ENCODE measurements at regions not wholly inside any gene's neighbourhood (a gene's known extent, or its start where the extent isn't known, plus 50 kb on each side); places are given as distances from the start of the nearest gene placed in this dataset.
"Not testable (repeated sequence)": the region's sequence is repeated elsewhere in the genome, so short reads cannot be mapped to it uniquely, and the experiment has no call there.

DNA sequence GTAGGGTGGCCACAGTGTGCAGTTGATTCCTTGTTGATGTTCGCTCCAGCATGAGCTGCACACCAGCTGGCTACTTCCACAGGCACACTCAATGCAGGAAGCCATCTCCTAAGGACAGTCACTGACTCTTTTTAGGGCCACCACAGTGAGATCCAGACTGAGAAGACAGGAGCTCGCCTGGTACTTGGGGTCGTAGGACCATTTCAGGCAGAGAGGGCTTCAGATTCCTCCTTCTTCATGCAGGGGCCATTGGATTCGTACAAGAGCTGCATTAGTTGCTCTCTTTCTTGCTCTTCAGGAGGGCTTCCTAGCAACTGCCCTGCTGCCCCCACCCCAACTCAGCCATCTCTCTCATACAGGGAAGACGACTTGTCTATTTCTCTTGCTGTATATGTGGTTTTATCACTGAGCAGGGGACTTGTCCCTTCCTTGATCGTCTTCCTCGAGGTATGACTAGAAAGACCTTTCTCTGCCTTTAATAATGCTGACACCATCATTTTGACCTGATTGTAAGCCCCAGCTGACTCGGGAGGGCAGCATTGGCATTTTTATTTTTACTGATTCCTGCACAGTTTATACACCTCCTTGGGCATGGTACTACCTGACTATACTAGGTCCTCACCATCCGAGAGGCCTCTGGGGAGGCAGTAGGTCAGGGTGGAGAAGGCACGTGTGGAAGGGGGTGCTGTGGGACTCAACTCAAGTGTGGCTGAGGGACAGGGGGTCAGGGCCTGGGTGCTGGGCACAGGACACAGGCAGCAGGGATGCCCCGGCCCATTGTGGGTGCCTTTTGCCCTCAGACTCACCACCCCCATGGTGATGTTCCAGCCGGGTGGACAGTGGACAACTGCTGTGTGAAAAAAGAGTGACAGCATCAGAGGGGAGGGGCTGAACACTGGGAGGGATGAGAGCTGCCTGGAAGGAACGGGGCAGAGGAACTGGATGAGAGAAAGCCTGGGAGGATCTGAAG lies 136.7 kb upstream of the ZNF746 start:
- no peak for FAIRE-seq

DNA sequence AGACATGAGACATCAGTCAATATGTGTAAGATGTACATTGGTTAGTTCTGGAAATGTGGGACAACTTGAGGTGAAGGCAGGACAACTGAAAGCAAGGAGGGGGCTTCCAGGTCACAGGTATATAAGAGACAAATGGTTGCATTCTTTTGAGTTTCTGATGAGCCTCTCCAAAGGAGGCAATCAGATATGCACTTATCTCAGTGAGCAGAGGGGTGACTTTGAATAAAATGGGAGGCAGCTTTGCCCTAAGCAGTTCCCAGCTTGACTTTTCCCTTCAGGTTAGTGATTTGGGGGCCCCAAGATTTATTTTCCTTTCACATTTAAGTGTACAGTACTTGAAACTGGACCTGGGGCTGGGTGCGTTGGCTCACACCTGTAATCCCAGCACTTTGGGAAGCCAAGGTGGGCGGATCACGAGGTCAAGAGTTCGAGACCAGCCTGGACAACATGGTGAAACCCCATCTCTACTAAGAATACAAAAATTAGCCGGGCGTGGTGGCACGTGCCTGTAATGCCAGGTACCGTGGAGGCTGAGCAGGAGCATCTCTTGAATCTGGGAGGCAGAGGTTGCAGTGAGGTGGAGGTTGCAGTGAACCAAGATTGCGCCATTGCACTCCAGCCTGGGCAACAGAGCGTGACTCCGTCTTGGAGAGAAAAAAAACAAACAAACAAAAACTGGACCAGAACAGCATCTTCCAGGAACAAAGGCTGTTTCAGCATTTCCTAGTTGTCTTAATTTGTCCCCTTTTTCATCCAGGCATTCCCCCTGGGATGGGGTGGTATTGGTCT lies 130.9 kb upstream of the ZNF746 start:
- not testable (repeated sequence) for FAIRE-seq

DNA sequence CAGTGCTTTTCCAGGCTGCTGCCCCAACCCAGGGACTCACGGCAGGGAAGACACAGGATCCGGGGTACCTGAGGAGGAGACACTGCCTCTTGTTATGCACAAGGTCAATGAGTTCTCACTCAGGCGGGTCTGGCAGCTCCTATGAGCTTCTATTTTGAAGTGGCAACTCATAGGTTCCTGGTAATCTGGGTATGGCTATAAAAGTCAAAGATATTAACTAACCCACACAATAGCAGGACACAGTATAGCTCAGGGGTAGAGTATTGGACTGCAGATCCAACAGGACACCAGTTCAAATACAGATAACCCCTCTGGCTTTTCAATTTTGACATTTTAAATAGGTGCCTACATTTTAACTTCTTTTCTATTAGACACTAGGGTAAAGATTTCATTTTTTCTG lies 130.3 kb upstream of the ZNF746 start:
- no peak for FAIRE-seq

DNA sequence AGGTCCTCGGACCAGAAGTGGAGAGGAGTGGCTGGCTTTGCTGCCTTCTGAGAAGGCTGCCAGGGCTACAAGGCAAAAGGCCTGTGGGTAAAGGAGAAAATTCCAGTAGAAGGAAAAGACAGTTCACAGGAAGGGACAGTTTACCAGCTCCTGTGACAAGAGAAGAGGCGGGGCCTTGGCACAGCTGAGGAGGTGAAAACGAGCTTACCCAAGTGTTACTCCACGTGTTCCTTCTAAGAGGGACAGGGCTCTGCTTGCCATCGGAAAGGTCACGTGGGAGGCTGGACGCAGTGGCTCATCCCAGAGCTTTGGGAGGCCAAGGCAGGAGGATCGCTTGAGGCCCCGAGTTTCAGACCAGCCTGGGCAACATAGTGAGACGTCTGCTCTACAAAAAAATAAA lies 129.4 kb upstream of the ZNF746 start:
- FAIRE-seq = no peak

DNA sequence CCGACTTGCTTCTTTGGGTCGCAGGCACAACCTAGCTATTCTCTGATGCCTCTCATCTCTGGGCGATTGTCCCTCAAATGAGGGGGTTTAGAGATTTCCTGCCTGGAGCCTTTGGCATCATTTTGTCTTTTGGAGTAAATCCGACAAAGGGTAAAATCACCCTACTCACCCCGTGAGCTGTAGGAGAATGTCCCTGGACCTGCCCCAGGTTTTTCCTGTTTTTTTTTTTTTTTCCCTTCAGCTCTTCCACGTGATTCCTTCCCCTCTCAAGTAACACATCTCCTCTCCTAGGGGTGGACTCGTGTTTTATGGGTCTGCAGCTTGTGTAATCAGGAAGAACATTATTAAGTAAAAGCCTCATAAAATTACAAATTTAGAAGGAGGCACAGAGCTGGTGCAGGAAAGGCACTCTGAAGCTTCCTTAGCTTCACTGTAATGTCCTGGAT lies 128.4 kb upstream of the ZNF746 start:
- no peak for FAIRE-seq

DNA sequence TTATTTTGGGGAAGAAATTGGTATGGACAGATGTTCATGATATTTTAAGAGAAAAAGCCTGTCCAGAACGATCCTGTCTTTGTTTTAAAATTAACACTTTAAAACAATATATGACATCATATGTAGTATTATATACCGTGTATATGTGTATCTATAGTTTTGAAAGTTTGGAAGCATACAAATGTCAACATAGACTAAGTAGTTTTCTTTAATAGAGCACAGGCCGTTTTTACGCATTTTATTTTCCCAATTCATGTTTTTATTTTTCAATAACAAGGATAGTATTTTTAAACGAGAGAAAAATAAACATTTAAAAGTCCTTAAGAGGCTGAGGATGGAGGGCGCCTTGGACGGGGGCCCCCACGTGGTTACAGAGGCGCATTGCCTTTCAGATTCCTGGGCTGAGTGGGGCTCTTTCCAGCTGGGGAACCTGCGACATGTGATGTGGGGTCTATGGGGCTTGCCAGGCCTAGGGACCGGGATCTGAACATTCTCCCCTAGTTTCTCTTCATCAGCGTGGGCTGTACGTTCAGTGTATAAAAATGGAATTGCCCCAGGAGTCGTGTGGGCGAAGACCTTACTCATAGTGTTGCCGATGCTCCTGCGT lies 127.8 kb upstream of the ZNF746 start:
- FAIRE-seq = no peak

DNA sequence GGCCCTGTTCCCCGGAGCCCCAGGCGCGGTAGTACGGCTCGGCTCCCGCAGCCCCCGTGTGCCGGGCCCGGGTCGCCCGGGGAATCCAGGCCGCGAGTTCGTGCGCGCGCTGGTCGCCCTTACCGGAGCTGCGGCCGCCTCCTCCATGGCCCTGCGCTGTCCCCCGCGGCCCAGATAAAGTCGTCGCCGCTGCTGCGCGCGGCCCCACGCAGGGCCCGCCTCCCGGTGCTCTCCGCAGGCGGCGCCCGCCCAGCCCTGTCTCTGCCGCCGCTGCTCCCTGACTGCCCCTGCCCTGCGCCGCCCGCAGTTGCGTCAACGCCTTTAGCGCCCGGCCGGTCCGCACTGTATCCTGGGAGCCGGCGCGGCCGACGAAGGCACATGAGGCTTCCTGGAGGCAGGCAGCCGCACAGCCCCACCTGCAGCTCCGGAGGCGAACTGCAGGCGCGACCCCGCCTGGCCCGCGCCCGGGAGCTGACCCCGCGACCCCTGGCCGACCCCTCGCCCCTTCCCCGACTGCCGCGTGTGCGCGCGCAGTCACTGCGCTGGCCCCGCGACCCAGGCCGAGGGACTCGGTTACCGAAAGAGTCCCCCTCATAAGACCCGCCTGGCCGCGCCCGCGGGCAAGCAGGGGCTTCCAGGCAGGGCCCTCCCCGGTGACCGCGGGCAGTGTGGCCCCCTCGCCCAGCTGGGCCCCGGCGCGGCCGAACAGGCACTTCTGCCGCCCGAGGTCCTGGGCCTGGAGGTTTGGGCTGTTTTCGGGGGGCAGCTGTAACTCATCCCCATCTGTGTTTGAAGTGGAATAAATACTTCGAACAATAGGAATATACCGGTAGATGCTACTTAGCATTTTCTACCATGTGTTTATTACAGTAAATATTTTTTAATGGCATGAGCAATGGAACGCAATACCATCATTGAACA lies 127.1 kb upstream of the ZNF746 start:
- FAIRE-seq = no peak

DNA sequence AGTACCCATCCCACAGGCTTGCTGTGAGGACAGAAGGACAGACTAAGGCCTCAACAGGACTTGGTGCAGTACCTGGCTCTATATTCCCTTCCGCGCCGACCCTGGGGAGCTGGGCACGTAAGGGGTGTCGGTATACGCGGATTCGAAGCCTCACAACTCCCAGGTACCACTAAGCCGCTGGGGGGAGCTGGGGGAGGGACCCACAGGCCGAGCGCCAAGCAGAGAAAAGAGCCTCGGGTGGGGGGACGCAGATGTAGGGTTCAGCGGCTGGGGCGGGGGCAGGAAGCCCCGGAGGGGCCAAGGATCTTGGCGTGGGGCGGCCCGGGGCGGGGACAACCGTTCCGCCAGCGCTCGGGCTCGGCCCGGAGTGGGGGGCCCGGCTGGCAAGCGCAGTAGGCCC lies 126.4 kb upstream of the ZNF746 start:
- FAIRE-seq = no peak

DNA sequence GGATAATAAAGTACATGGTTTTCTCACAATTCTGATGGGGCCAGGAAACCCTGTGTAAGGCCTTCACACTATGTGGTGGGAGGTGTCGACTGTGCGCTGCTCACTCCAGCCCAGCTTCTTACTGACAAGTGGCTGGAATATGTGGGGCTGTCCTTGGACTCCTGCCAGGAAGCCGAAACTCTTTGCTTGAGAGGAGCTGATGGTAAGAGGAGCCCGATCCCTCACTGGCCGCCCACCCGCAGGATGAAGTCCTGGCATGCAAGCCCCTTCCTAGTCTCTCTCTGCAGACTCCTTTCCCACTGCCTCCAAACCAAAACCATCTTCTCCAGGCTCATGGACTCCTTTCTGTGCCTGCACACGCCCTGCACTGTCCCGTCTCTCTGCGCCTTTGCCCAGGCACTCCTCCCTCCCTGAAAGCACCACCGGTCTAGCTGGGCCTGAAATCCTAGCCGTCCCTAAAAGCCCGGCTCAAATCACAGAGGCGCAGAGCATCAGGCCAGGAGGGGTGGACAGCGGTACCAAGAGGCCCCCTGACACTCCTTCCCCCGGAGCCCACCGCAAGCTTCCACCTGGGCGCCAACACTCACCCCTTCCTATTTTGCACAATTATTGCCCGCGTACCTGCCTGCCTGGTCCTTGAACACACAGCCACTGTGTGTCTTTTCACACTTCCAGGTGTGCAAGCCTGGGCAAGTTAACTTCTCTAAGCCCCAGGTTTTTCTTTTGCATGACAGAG lies 125.8 kb upstream of the ZNF746 start:
- not testable (repeated sequence) for FAIRE-seq

DNA sequence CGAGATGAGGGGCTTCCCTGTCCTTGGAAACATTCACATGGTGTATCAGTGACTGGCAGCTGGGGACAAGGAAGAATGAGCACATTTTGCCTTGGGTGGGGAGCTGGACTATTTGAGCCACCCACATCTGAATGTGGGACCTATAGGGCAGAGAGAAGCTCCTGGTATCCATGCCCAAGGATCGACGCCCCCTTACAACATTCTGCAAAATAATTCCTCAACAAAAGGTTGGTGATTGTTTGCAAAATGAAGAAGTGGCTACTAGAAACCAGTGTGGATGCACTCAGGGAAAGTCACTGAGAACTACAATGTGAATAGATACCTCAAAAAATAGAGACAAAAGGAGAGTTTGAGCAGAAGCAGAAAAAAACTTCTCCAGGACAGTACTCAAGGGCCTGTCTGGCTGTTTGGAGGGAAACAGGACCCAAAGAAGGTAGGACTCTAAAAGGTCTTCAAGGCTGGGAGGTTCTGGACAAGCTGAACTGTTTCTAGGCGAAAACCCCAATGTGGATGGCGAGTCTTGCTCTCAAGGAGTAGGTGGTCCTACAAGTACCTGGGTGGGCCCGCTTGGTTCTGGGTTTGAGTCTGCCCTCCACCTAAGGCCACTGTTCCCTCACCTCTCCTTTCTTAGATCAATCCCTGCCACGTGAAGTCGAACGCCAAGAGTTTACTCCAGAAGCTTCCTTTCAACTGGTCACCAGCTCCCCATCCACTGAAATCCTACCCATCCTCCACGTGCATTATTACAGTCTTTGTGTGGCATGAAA lies 125.0 kb upstream of the ZNF746 start:
- FAIRE-seq = no peak

DNA sequence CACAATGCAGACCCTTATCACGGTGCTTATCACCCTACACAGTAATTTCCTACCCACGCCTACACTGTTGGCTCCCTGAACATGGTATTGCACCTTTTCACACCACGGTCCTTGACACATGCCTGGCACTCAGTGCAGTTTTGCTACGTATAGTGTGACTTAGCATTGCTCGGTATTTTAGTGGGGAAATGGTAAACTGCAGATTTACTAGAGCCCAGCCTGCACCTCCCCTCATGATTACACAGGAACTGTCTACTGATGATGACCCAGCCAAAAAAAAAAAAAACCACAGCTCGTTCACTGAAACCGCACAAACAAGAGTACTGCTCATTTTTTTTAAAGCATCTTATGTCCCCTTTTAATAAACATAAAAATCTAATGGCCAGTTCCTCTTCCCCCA lies 124.2 kb upstream of the ZNF746 start:
- FAIRE-seq = no peak

DNA sequence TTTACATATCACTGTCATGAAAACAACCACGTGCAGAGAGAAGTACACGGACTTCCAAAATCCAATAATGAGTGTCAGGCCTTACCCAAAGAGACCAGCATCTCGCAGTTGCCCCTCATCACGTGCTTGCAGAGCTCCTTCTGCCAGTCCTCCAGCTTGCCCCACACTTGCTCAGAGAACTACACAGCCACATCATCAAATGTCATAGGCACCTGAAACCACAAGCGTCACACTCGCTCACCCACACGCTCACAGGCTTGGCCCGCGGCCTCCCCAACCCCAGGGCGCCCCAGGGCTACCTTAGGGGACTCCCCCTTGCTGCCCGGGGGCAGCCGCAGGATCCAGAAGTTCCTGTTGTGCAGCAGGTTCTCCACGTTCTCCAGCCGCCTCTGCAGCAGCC lies 123.4 kb upstream of the ZNF746 start:
- no peak for FAIRE-seq

DNA sequence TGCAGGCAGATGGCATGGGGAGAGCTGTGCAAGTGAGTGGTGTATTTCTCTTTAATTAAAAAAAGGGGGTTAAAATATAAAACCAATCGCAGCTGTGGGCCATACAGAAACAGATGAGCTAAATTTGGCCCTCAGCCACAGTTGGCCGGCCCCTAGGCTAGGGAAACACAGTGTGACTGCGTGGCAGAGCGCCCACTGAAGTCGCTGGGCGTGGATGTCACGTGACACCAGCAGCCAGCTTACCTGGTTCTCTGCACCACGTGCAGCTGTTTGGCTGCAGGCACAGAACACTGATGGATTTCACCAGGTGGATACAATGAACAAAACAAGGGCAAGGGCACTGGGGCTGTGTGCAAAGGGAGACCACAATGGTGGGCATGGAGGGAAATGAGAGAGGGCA lies 119.3 kb upstream of the ZNF746 start:
- no peak for FAIRE-seq

DNA sequence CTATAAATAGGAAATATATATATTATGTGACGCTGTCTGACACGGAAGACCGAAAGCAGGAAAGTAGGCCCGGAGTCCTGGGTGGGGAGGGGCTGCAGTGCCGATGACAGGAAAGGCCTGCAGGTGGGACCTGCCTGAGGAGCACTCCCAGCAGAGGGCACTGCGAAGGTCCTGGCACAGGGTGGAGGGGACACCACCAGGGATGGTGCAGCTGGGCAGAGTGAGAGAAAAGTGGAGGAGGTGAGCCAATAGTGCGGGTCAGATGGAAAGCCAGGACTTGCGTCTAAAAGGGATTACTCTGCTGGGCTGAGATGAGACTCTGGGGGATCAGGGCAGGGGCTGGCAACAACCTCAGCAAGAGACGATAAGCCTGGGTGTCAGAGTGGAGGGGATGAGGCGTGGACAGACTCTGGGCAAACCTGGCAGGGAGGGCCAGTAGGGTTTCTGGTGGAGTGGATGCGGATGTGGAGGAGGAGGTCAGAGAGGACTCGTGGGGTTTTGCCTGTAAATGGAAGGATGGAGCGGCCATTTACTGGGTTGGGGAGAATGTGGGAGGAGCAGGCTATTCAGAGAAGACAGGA lies 118.2 kb upstream of the ZNF746 start:
- FAIRE-seq = no peak

DNA sequence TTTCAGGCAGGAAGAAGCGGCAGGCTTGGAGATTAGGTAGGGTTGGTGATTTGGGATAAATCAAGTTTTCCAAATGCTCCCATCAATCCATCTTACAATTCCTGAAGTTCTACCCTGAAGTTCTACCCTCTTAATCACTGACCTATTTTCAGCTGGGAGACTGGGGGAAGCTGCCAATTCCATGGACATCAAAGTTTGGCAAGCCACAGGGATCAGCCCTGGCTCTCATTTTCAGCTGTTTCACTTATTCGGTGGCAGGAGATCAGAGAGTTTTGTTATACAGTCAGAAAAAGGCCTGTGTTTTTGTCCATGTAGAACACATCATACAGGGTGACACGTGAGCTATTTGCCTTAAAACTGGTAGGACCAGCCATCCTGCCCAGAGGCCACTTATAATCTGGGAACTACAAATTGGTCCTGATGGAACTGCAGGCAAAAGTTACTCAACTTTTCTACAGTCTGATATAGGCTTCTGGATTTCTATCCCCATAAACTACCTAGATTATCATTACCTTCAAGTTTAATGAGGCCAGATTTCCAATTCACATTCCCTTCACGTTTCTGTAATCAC lies 112.9 kb upstream of the ZNF746 start:
- no peak for FAIRE-seq

DNA sequence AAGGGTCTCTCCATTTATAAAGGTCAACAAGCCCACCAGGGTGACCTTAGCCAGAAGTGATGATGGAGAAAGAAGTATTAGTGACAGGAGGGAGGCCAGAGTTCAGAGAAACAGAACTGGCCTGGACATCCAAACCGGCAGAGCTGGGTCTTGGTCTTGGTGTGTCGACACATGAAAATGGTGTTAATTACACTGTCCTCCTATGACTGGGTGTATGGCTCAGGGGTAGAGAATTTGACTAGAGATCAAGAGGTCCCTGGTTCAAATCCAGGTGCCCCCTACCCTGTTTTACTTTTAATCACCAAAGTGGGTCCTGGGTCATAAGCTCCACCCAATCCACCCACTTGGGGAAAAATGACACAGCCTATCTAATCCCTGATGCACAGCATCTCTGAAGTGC lies 110.6 kb upstream of the ZNF746 start:
- FAIRE-seq = no peak

DNA sequence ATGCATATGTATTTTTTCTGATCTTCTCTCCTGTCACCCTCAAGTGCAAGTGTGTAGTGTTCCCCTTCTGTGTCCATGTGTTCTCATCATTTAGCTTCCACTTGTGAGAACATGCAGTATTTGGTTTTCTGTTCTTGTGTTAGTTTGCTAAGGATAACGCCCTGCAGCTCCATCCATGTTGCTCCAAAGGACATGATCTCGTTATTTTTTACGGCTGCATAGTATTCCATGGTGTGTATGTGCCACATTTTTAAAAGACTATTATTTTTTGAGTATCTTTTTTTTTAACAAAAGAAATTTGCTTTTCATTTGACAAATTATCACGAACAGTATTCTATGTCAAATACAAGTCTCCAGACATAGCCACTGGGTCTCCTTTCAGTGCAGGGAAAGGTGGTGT lies 110.1 kb upstream of the ZNF746 start:
- FAIRE-seq = no peak

DNA sequence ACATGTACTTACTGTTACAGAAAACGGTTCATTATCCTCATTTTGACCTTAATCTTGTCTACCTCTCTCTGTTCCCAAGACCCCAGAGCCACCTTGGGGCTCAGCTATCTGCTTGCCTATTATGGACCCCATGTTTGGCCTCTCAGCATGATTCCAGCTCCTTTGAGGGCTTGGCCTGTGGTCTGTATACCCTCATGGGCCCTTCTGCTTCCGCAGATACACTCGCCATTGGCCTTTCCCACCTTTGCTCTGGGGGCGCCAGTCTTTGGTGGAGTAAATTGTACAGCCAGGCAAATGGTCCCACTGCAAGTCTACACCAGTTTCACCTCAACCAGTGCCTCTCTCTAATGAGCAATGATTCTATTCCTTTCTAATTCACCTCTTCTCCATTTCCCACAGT lies 109.2 kb upstream of the ZNF746 start:
- no peak for FAIRE-seq

DNA sequence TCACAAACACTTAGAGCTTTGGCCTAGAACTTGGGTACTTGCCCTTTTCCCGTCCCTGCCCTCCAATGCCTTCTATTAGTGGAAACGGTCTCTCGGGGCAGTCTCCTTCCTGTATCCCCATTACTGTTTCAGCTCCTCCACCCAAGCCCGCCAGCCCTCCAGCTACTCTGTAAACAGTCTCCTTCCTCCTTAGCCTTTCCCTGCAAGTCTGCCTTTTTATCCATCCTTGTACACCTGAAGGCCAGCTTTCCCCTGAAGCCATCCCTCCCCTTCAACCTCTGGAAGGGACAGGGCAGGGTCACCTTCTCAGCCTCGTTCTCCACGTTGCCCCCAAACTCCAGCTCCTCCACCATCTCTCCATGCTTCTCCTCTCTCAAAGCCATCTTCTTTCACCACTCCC lies 108.1 kb upstream of the ZNF746 start:
- FAIRE-seq = no peak

DNA sequence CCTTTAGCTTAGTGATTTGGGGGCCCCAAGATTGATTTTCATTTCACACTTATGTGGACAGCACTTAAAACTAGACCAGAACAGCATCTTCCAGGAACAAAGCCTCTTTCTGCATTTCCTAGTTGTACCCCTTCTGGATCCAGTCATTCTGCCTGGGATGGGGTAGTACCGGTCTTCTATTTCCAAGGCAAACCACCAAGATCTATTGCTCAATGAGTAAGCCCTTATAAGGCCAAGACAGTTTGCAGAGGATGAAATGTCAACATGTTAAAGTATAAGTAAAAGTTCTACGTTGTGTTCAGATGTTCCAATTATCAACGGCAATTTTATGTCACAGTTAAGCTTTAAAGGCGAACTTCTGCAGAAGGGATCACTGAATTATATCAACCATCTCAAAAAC lies 106.9 kb upstream of the ZNF746 start:
- FAIRE-seq = no peak

Data from TTC549 (cell line).